GM12891 (cell line): ENCODE measurements at regions not wholly inside any gene's neighbourhood (a gene's known extent, or its start where the extent isn't known, plus 50 kb on each side); places are given as distances from the start of the nearest gene placed in this dataset.

Experiments
- POLR2A ChIP-seq: IDR thresholded peaks from 2 replicates; pipeline ENCODE4 v1.6.1; 2011; ENCODE audit warnings: low read depth, low read length, control low read depth
- POLR2AphosphoS5 ChIP-seq: IDR thresholded peaks from 2 replicates; pipeline ENCODE4 v1.6.1; 2011; ENCODE audit warnings: low read depth, low read length, control low read depth
- POU2F2 ChIP-seq: IDR thresholded peaks from 2 replicates; pipeline ENCODE4 v1.6.1; 2011; ENCODE audit warnings: low read depth, mild to moderate bottlenecking, control low read depth, low read length, moderate library complexity
- SPI1 ChIP-seq: IDR thresholded peaks from 2 replicates; pipeline ENCODE4 v1.6.1; 2011; ENCODE audit warnings: low read depth, low read length, control low read depth
- TAF1 ChIP-seq: IDR thresholded peaks from 2 replicates; pipeline ENCODE4 v1.6.1; 2011; ENCODE audit warnings: low read depth, low read length, control low read depth

DNA sequence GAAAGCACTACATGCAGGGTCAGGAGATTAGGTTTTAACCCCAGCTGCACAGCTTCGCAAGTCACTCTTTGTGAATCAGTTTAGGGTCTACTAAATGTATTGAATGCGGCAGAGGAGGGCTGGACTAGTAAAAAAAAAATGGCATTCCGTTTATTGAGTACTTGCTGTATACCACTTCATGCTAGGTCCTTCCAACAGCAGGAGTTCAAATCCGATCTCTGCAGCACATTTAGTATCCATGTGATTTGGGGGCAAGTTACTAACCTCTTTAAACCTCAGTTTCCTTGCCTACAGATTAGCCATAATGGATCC lies 204.4 kb downstream of the SNCAIP start:
- TF ChIP-seq POLR2AphosphoS5, result no peak
- TF ChIP-seq SPI1, result no peak
- TF ChIP-seq POLR2A, result no peak
- no peak for TF ChIP-seq TAF1
- no peak for TF ChIP-seq POU2F2
